ENCODE measurements at regions not wholly inside any gene's neighbourhood (a gene's known extent, or its start where the extent isn't known, plus 50 kb on each side); places are given as distances from the start of the nearest gene placed in this dataset.

DNA sequence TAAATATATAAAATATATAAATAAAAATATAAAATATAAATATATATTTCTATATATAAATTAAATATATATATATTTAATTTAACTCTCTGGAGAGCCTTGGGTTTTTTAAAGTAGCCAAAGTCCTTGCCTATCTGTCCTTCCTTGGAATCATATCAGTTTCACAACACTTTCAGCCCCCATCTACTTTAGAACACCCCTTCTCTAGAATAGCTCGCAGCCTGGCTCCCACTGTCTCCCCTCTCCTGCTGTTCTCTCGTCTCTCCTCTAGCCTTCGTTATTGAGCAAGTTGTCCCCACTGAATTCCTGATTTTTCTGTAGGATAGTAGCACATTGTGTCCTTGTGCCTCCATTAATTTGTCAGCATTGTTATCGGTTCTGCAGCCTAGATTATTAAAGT lies 677.0 kb downstream of the RNF144A start:
- no peak overlapping the region for H3K4me3 ChIP-seq (ENCODE audit: low read length)
- TF ChIP-seq, protein P1, sequence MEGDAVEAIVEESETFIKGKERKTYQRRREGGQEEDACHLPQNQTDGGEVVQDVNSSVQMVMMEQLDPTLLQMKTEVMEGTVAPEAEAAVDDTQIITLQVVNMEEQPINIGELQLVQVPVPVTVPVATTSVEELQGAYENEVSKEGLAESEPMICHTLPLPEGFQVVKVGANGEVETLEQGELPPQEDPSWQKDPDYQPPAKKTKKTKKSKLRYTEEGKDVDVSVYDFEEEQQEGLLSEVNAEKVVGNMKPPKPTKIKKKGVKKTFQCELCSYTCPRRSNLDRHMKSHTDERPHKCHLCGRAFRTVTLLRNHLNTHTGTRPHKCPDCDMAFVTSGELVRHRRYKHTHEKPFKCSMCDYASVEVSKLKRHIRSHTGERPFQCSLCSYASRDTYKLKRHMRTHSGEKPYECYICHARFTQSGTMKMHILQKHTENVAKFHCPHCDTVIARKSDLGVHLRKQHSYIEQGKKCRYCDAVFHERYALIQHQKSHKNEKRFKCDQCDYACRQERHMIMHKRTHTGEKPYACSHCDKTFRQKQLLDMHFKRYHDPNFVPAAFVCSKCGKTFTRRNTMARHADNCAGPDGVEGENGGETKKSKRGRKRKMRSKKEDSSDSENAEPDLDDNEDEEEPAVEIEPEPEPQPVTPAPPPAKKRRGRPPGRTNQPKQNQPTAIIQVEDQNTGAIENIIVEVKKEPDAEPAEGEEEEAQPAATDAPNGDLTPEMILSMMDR (conservative IDR thresholded peaks at IDR 0.05; ENCODE audit: low read depth, low read length), result no peak
- no peak for DNase-seq (ENCODE audit: low read depth)

DNA sequence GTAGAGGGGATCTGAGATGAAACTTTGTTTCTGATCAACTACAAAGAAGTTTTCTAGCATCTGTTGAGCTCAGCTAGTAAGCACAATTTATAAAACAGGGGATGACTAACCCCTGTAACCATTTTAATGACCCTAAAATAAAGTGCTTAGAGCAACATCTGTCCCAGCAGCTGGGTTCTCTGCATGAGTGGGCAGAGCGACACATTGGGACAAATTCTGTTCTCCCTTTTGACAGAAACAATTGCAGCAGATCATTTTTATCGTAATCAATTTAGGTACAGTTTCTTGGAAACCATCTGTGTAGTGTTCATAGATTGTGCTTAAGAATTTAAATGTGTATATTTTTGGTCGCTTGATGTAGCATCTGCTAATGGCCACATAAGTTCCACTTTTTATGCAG lies 678.0 kb downstream of the RNF144A start:
- no peak for DNase-seq (ENCODE audit: low read depth)
- no peak overlapping the region for H3K4me3 ChIP-seq (ENCODE audit: low read length)
- TF ChIP-seq, protein P1 (conservative IDR thresholded peaks at IDR 0.05; ENCODE audit: low read depth, low read length), result no peak

DNA sequence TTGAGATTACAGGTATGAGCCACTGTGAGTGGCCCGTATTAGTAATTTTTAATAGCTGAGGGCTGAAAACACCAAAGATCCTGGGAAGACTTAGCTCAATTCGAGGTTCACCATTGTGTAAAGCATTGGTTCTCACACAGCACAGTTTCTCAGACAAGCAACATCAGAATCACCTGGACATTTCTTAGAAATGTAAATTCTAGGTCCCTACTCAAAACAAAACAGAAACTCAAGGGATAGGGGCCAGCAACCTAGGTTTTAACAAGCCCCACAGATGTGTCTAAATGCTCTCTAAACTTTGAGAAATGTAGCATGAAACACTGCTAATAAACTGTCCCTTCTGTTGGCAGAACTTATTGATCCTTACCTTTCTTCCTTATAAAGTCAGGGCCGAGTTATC lies 681.2 kb downstream of the RNF144A start:
- no peak overlapping the region for H3K4me3 ChIP-seq (ENCODE audit: low read length)
- DNase-seq (ENCODE audit: low read depth), result no peak
- TF ChIP-seq, protein P1 (conservative IDR thresholded peaks at IDR 0.05; ENCODE audit: low read depth, low read length), result no peak

DNA sequence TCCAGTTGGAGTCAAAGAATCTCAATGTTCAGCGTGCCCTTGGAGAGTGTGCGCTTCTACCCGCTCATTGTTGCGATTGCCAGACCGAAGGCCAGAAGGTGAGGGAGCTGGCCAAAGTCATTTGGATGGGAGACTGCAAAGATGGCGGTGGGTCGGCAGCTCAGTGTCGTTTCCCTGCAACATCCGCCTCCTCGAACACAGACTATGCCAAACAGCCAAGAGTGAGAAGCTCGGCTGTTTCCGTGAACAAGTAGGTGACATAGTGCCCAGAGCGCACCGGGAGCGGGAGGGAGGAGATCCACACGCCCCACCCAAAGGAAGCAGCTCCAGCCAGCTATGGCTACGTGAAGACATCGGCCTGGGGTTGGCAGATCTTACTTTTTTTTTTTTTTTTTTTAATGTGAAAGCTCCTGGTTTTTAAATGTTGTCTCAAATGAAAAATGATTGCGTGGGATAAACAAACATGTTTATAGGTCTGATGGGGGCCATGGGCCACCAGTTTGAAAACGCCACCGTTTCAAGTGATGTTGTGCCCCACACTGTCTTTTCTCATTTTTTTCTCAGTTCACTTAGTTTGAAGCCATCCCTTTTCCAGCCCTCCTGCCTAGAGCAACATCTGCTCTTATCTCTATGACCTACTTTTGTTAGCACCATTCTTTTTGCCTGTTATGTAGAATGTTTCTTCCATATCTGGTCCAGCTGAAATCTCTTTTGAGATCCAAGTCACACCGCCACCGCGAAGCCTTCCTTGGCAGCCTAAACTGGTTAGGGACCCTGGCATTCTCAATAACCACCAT lies 682.4 kb downstream of the RNF144A start:
- H3K4me3 ChIP-seq (ENCODE audit: low read length), result no peak overlapping the region
- TF ChIP-seq, protein P1 (conservative IDR thresholded peaks at IDR 0.05; ENCODE audit: low read depth, low read length), result no peak
- no peak for DNase-seq (ENCODE audit: low read depth)

DNA sequence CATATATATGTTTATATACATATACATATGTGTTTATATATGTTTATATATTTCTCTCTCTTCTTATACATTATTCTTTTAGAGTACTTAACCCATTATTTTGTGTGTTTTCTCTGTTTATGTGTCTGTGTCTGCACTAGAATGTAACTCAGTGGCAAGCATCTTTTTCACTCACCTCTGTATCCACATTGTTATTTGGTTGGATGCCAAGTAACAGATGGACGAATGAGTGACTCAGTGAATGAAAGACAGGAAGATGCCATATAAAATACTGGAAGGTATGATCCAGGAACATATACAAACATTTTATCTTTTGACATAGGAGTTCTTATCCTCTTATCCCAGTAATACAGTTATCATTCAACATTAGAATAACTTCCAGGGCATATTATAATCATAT lies 684.8 kb downstream of the RNF144A start:
- TF ChIP-seq, protein P1 (conservative IDR thresholded peaks at IDR 0.05; ENCODE audit: low read depth, low read length), result no peak
- DNase-seq (ENCODE audit: low read depth), result no peak
- no peak overlapping the region for H3K4me3 ChIP-seq (ENCODE audit: low read length)

DNA sequence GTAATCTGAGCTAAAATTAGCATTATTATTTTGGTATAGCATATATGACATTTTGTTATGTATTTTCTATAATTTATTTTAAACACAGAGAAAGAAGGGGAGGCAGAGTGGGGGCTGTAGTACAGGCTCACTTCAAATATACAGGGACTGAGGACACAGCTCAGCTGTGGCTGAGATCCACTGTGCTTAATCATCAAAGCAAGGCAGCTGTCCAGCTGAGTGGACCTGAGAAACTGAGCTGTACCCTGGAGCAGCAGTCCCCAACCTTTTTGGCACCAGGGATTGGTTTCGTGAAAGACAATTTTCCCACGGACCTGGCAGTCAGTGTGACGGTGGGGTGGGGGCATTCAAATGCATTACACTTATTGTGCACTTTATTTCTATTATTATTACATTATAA lies 687.2 kb downstream of the RNF144A start:
- no peak for DNase-seq (ENCODE audit: low read depth)
- TF ChIP-seq, protein P1 (conservative IDR thresholded peaks at IDR 0.05; ENCODE audit: low read depth, low read length), result no peak
- H3K4me3 ChIP-seq (ENCODE audit: low read length), result no peak overlapping the region

Measured in retinal pigment epithelial cell (primary cell).